H1 (cell line): ENCODE measurements at regions not wholly inside any gene's neighbourhood (a gene's known extent, or its start where the extent isn't known, plus 50 kb on each side); places are given as distances from the start of the nearest gene placed in this dataset.

Source experiments
- CTCF ChIA-PET: fragments of 300-600 bp; sonication (Branson Sonifier 250); formaldehyde crosslinking; loops from one replicate; lab custom pipeline; 2021; ENCODE audit not compliant: partially characterized antibody; lab: Charles Lee
- POLR2A ChIA-PET: fragments of 300-600 bp; sonication (Branson Sonifier 250); formaldehyde crosslinking; loops from one replicate; lab custom pipeline; 2021; ENCODE audit warnings: inconsistent platforms; ENCODE audit not compliant: partially characterized antibody; lab: Charles Lee
- DNase-seq, 2 experiments: peaks; one replicate each; pipeline versions ENCODE4 v3.0.0 to v3.0.0-alpha.2; 2010 to 2022; ENCODE audit warnings: low spot score in 2 of 2, low read depth in 1 of 2, mixed read lengths in 1 of 2
- FAIRE-seq: peaks from 2 replicates; lab custom pipeline; 2011; peaks lifted over from hg19 to GRCh38; lab: Jason Lieb, UNC
- H2AFZ ChIP-seq: 2 replicates; pipeline ENCODE4 v1.8.1; 2012; ENCODE audit warnings: low read length, inconsistent platforms
- H2AK5ac ChIP-seq: 2 replicates; pipeline ENCODE4 v1.6.1; 2013; ENCODE audit warnings: low read depth, low read length
- H2BK120ac ChIP-seq: replicated peaks from 2 replicates; pipeline ENCODE3; 2013; ENCODE audit warnings: low read depth, low read length, inconsistent platforms
- H2BK12ac ChIP-seq: 2 replicates; pipeline ENCODE4 v1.6.1; 2013; ENCODE audit warnings: low read depth, low read length
- H2BK15ac ChIP-seq: 2 replicates; pipeline ENCODE4 v1.6.1; 2013; ENCODE audit warnings: low read length
- H2BK20ac ChIP-seq: 2 replicates; pipeline ENCODE4 v1.6.1; 2013; ENCODE audit warnings: low read length
- H2BK5ac ChIP-seq: 2 replicates; pipeline ENCODE4 v1.6.1; 2013; ENCODE audit warnings: low read depth, low read length
- H3K14ac ChIP-seq: 2 replicates; pipeline ENCODE4 v1.6.1; 2013; ENCODE audit warnings: inconsistent platforms; ENCODE audit not compliant: insufficient read length
- H3K18ac ChIP-seq: 2 replicates; pipeline ENCODE4 v1.6.1; 2013; ENCODE audit warnings: low read length; ENCODE audit errors: extremely low read depth
- H3K23ac ChIP-seq: 2 replicates; pipeline ENCODE4 v1.6.1; 2013; ENCODE audit warnings: inconsistent platforms; ENCODE audit not compliant: insufficient read length
- H3K23me2 ChIP-seq: 2 replicates; pipeline ENCODE4 v1.6.1; 2013; ENCODE audit warnings: low read depth, low read length
- H3K27ac ChIP-seq: 2 replicates; pipeline ENCODE4 v1.6.1; 2011; ENCODE audit warnings: low read depth, low read length, inconsistent platforms
- H3K27me3 ChIP-seq, 4 experiments: replicated peaks in 1 of 4; 1 replicate in 1 of 4; 2 replicates in 3 of 4; pipeline versions ENCODE4 v1.6.1 to v1.8.1; 2011 to 2013; ENCODE audit warnings: low read length in 3 of 4, mild to moderate bottlenecking in 3 of 4, inconsistent platforms in 2 of 4, mixed read lengths in 2 of 4, moderate library complexity in 1 of 4; ENCODE audit not compliant: control insufficient read depth in 3 of 4, insufficient read depth in 3 of 4; ENCODE audit errors: extremely low read depth in 1 of 4
- H3K36me3 ChIP-seq, 4 experiments: 2 replicates each; pipeline versions ENCODE4 v1.6.1 to v1.8.1; 2011 to 2013; ENCODE audit warnings: mild to moderate bottlenecking in 4 of 4, low read length in 3 of 4, moderate library complexity in 2 of 4, control low read depth in 1 of 4, inconsistent platforms in 1 of 4; ENCODE audit not compliant: insufficient read depth in 4 of 4, control insufficient read depth in 2 of 4
- H3K4ac ChIP-seq: replicated peaks from 2 replicates; pipeline ENCODE3; 2013; ENCODE audit warnings: low read length, low read depth, mixed read lengths, inconsistent platforms; ENCODE audit not compliant: insufficient read length
- H3K4me1 ChIP-seq, 4 experiments: replicated peaks in 1 of 4; 1 replicate in 1 of 4; 2 replicates in 3 of 4; pipeline versions ENCODE4 v1.6.1 to v1.8.1; 2011 to 2013; ENCODE audit warnings: low read length in 3 of 4, inconsistent platforms in 2 of 4, mixed read lengths in 1 of 4; ENCODE audit not compliant: insufficient read depth in 4 of 4, control insufficient read depth in 3 of 4
- H3K4me2 ChIP-seq, 2 experiments: 2 replicates each; pipeline versions ENCODE4 v1.6.1 to v1.8.1; 2011 to 2013; ENCODE audit warnings: low read depth in 2 of 2, low read length in 2 of 2, control low read depth in 1 of 2, inconsistent platforms in 1 of 2, mild to moderate bottlenecking in 1 of 2; ENCODE audit not compliant: insufficient read depth in 1 of 2
- H3K4me3 ChIP-seq, 4 experiments: fragments of 200-600, 300-600 bp in 1 of 4; sonication (generic), shearing (Covaris generic), sonication (Bioruptor Twin) in 1 of 4; 2 replicates each; pipeline versions ENCODE4 v1.5.1 to v1.8.1; 2011 to 2016; ENCODE audit warnings: low read length in 4 of 4, low read depth in 3 of 4, control low read depth in 2 of 4, inconsistent platforms in 2 of 4, mild to moderate bottlenecking in 2 of 4, mixed read lengths in 1 of 4, moderate library complexity in 1 of 4; ENCODE audit not compliant: insufficient read depth in 2 of 4; ENCODE audit errors: extremely low read depth in 1 of 4
- H3K56ac ChIP-seq: replicated peaks from 2 replicates; pipeline ENCODE3; 2013; ENCODE audit warnings: low read depth, mild to moderate bottlenecking, mixed read lengths, low read length, inconsistent platforms; ENCODE audit not compliant: insufficient read length
- H3K79me1 ChIP-seq: 2 replicates; pipeline ENCODE4 v1.6.1; 2013; ENCODE audit warnings: low read depth, low read length, control low read depth
- H3K79me2 ChIP-seq, 2 experiments: 2 replicates each; pipeline versions ENCODE4 v1.6.1 to v1.8.1; 2012 to 2013; ENCODE audit warnings: low read length in 2 of 2, mild to moderate bottlenecking in 2 of 2, inconsistent platforms in 1 of 2; ENCODE audit not compliant: insufficient read depth in 2 of 2, control insufficient read depth in 1 of 2
- H3K9ac ChIP-seq, 4 experiments: replicated peaks in 1 of 4; 1 replicate in 1 of 4; 2 replicates in 3 of 4; pipeline versions ENCODE4 v1.6.1 to v1.8.1; 2011 to 2013; ENCODE audit warnings: low read depth in 3 of 4, low read length in 3 of 4, control low read depth in 2 of 4, mild to moderate bottlenecking in 2 of 4, moderate library complexity in 2 of 4, inconsistent platforms in 1 of 4; ENCODE audit errors: extremely low read depth in 1 of 4
- H3K9me3 ChIP-seq, 2 experiments: 2 replicates each; pipeline versions ENCODE4 v1.6.1 to v1.8.1; 2012 to 2013; ENCODE audit warnings: mild to moderate bottlenecking in 2 of 2, moderate library complexity in 2 of 2, control low read depth in 1 of 2, inconsistent platforms in 1 of 2, low read depth in 1 of 2, low read length in 1 of 2, mixed read lengths in 1 of 2; ENCODE audit not compliant: insufficient read depth in 2 of 2
- H4K20me1 ChIP-seq, 2 experiments: replicated peaks in 1 of 2; 2 replicates each; pipeline versions ENCODE3 to v1.8.1; 2011 to 2013; ENCODE audit warnings: inconsistent platforms in 2 of 2, low read length in 2 of 2, mild to moderate bottlenecking in 1 of 2; ENCODE audit not compliant: insufficient read depth in 2 of 2, control insufficient read depth in 1 of 2
- H4K5ac ChIP-seq: 2 replicates; pipeline ENCODE4 v1.6.1; 2013; ENCODE audit warnings: low read length, low read depth, mixed read lengths, inconsistent platforms; ENCODE audit not compliant: insufficient read length
- H4K8ac ChIP-seq: 2 replicates; pipeline ENCODE4 v1.8.0; 2013; ENCODE audit warnings: mild to moderate bottlenecking, moderate library complexity, low read length, inconsistent platforms; ENCODE audit not compliant: insufficient read depth; ENCODE audit errors: extremely low read depth
- H4K91ac ChIP-seq: replicated peaks from 2 replicates; pipeline ENCODE3; 2013; ENCODE audit warnings: low read length, mixed read lengths, inconsistent platforms; ENCODE audit not compliant: insufficient read length
- ATF2 ChIP-seq: IDR thresholded peaks from 2 replicates; pipeline ENCODE4 v1.6.1; 2012; ENCODE audit warnings: low read length, inconsistent platforms
- BRCA1 ChIP-seq: IDR thresholded peaks from 2 replicates; pipeline ENCODE4 v1.6.1; 2012; ENCODE audit warnings: low read depth, low read length, improper control_type of control experiment
- E2F6 ChIP-seq: IDR thresholded peaks from 2 replicates; pipeline ENCODE4 v1.6.1; 2012; ENCODE audit warnings: inconsistent platforms
- TAF7 ChIP-seq: optimal IDR thresholded peaks from 2 replicates; pipeline ENCODE3; 2011; ENCODE audit warnings: low read depth, mild to moderate bottlenecking, inconsistent platforms, low read length, moderate library complexity, borderline replicate concordance
- WGBS, 2 experiments: shearing (Covaris generic) in 1 of 2; methylation state at CpG; one replicate each; pipeline versions ENCODE4 v1.1.6 to v1.1.7; 2013 to 2015; ENCODE audit warnings: low lambda C conversion rate in 2 of 2, mixed read lengths in 2 of 2, inconsistent platforms in 1 of 2, low coverage in 1 of 2, missing lambda C conversion rate in 1 of 2; ENCODE audit not compliant: insufficient replicate concordance in 2 of 2, insufficient coverage in 1 of 2, insufficient read length in 1 of 2; ENCODE audit errors: extremely low coverage in 1 of 2, missing lambda C conversion rate in 1 of 2; 5-methylcytosine and 5-hydroxymethylcytosine counted together

GRCh38 chr1:189787201-189787600, 690.5 kb downstream of the BRINP3 start:
- TF ChIP-seq BRCA1 (no peak), E2F6 (no peak), ATF2 (no peak), TAF7 (no peak)
- Histone ChIP-seq H3K79me1 (no peaks in the 10 kb centered on the region), H2AK5ac (no peak overlapping the region), H2BK20ac (no peak overlapping the region), H3K4ac (no peak overlapping the region), H3K27me3 (no peaks in the 10 kb centered on the region), H3K18ac (no peak overlapping the region), H3K79me2 (no peaks in the 10 kb centered on the region), H3K9me3 (no peaks in the 10 kb centered on the region), H3K23ac (no peak overlapping the region), H3K4me1 (no peaks in the 10 kb centered on the region), H3K36me3 (no peaks in the 10 kb centered on the region), H4K8ac (no peak overlapping the region), H2BK15ac (no peak overlapping the region), H4K5ac (no peak overlapping the region), H3K14ac (no peak overlapping the region), H4K20me1 (no peaks in the 10 kb centered on the region), H4K91ac (no peak overlapping the region), H2BK120ac (no peak overlapping the region), H2BK12ac (no peak overlapping the region), H3K23me2 (no peaks in the 10 kb centered on the region), H2AFZ (no peak overlapping the region), H3K4me2 (no peak overlapping the region), H3K4me3 (no peak overlapping the region), H2BK5ac (no peak overlapping the region), H3K27ac (no peak overlapping the region), H3K56ac (no peak overlapping the region), H3K9ac (no peak overlapping the region)
- DNase-seq (no peak), FAIRE-seq (no peak)
- WGBS, 2 experiments: 80% methylated on average over 9 of the region's 9 CpGs; no CpG with 5 or more reads in 1 of the 2 experiments
- CTCF ChIA-PET: interaction anchor here (0.6 kb wide), 1 partner anchor 11 kb away, joined by 4 read pairs; no protein-coding TSS in a partner anchor
- POLR2A ChIA-PET: no interaction called here
